Breast epithelium (tissue), 3 donors: ENCODE measurements at regions not wholly inside any gene's neighbourhood (a gene's known extent, or its start where the extent isn't known, plus 50 kb on each side); places are given as distances from the start of the nearest gene placed in this dataset.

Experiments
- CTCF ChIP-seq, 3 donors: fragments of 450-650 bp; IDR thresholded peaks; one replicate each; pipeline ENCODE4 v1.5.1; 2016 to 2017; ENCODE audit warnings: antibody characterized with exemption in 3 of 3, mild to moderate bottlenecking in 3 of 3, moderate library complexity in 3 of 3
- POLR2A ChIP-seq: fragments of 450-650 bp; IDR thresholded peaks from one replicate; pipeline ENCODE4 v1.6.1; 2016; ENCODE audit warnings: antibody characterized with exemption, mild to moderate bottlenecking, moderate library complexity
- POLR2AphosphoS5 ChIP-seq, 3 donors: sonication (generic); formaldehyde crosslinking; IDR thresholded peaks; one replicate each; pipeline ENCODE4 v1.6.1; 2017; ENCODE audit warnings: antibody characterized with exemption in 3 of 3

GRCh38 chr6:1526398-1527072 lies 83.2 kb upstream of the FOXC1 start:
- TF ChIP-seq CTCF (IDR thresholded peaks at IDR 0.05) (no peak), POLR2A (no peak), POLR2AphosphoS5 (IDR thresholded peaks at IDR 0.05) (no peak)
